GM12878 (cell line): ENCODE measurements at regions not wholly inside any gene's neighbourhood (a gene's known extent, or its start where the extent isn't known, plus 50 kb on each side); places are given as distances from the start of the nearest gene placed in this dataset.

Experiments used
- ATAC-seq: fragments of 200-7000 bp; cut with Tn5 transposase; 3 replicates; pipeline ENCODE4 v1.9.1; 2020; ENCODE audit warnings: mild to moderate bottlenecking, moderate library complexity
- BruUV-seq: library from RNA; stranded (reverse); fragments of 400-500 nt; replicated peaks from 2 replicates; lab custom pipeline; 2021; lab: Mats Ljungman, UMichigan
- CTCF ChIA-PET: fragments of 300-600 bp; sonication (Branson Sonifier 250); formaldehyde crosslinking; extraction: SDS; loops from one replicate; lab custom pipeline; 2021; ENCODE audit warnings: inconsistent platforms; lab: Yijun Ruan, JAX
- POLR2A ChIA-PET: fragments of 350-600 bp; formaldehyde crosslinking; extraction: SDS; loops from one replicate; lab custom pipeline; 2021; ENCODE audit warnings: inconsistent platforms; lab: Charles Lee
- RAD21 ChIA-PET: fragments of 300-600 bp; sonication (Branson Sonifier 250); formaldehyde crosslinking; loops from one replicate; lab custom pipeline; 2023; ENCODE audit warnings: antibody characterized with exemption; ENCODE audit not compliant: unreplicated experiment; lab: Charles Lee
- SMC1A ChIA-PET: fragments of 300-600 bp; sonication (Branson Sonifier 250); formaldehyde crosslinking; loops from one replicate; lab custom pipeline; 2023; ENCODE audit not compliant: unreplicated experiment, uncharacterized antibody; lab: Charles Lee
- DNase-seq: peaks from one replicate; pipeline ENCODE4 v3.0.0-alpha.2; 2011; ENCODE audit warnings: low read depth, low spot score
- FAIRE-seq: peaks from 3 replicates; lab custom pipeline; 2011; peaks lifted over from hg19 to GRCh38; lab: Jason Lieb, UNC
- H2AFZ ChIP-seq: 2 replicates; pipeline ENCODE4 v1.6.0; 2011; ENCODE audit warnings: low read depth, low read length, control low read depth; ENCODE audit not compliant: control insufficient read depth
- H3K27ac ChIP-seq: 2 replicates; pipeline ENCODE4 v1.5.1; 2011; ENCODE audit warnings: control low read depth; ENCODE audit not compliant: control insufficient read depth, insufficient read depth
- H3K27me3 ChIP-seq, 2 experiments: replicated peaks in 1 of 2; 2 replicates each; pipeline versions ENCODE4 v1.6.0 to v1.6.1; 2011; ENCODE audit warnings: low read length in 1 of 2; ENCODE audit not compliant: control insufficient read depth in 2 of 2, insufficient read depth in 2 of 2
- H3K36me3 ChIP-seq, 2 experiments: 2 replicates each; pipeline ENCODE4 v1.5.1; 2011; ENCODE audit warnings: low read length in 1 of 2; ENCODE audit not compliant: control insufficient read depth in 2 of 2, insufficient read depth in 2 of 2
- H3K4me1 ChIP-seq: 2 replicates; pipeline ENCODE4 v1.6.1; 2011; ENCODE audit warnings: mild to moderate bottlenecking, low read length, moderate library complexity, mixed read lengths; ENCODE audit not compliant: control insufficient read depth, insufficient read depth
- H3K4me2 ChIP-seq: 2 replicates; pipeline ENCODE4 v1.6.0; 2011; ENCODE audit warnings: control low read depth; ENCODE audit not compliant: control insufficient read depth, insufficient read depth
- H3K4me3 ChIP-seq: fragments of 200-600 bp; sonication (generic); 2 replicates; pipeline ENCODE4 v1.5.1; 2016
- H3K79me2 ChIP-seq: 2 replicates; pipeline ENCODE4 v1.6.0; 2011; ENCODE audit warnings: low read length; ENCODE audit not compliant: control insufficient read depth, insufficient read depth
- H3K9ac ChIP-seq: 2 replicates; pipeline ENCODE4 v1.8.0; 2011; ENCODE audit warnings: low read length, control low read depth, mixed read lengths; ENCODE audit not compliant: control insufficient read depth, insufficient read depth
- H3K9me3 ChIP-seq: replicated peaks from 3 replicates; pipeline ENCODE4 v1.5.1; 2011; ENCODE audit warnings: mild to moderate bottlenecking, low read length; ENCODE audit not compliant: control insufficient read depth, insufficient read depth
- H4K20me1 ChIP-seq: 2 replicates; pipeline ENCODE4 v1.6.0; 2011; ENCODE audit not compliant: control insufficient read depth, insufficient read depth
- BACH1 ChIP-seq: fragments of 450-650 bp; IDR thresholded peaks from 2 replicates; pipeline ENCODE4 v1.6.1; 2017; ENCODE audit warnings: mild to moderate bottlenecking, borderline replicate concordance
- CHD1 ChIP-seq: IDR thresholded peaks from 2 replicates; pipeline ENCODE4 v1.6.1; 2012; ENCODE audit warnings: low read depth, low read length, improper control_type of control experiment
- ESRRA ChIP-seq: IDR thresholded peaks from 2 replicates; pipeline ENCODE4 v1.6.1; 2012; ENCODE audit warnings: mild to moderate bottlenecking, low read length, improper control_type of control experiment
- MEF2B ChIP-seq: fragments of 450-650 bp; IDR thresholded peaks from 2 replicates; pipeline ENCODE4 v1.6.1; 2018; ENCODE audit warnings: mild to moderate bottlenecking, moderate library complexity; ENCODE audit not compliant: partially characterized antibody, poor library complexity, severe bottlenecking
- RFX5 ChIP-seq: IDR thresholded peaks from 2 replicates; pipeline ENCODE4 v1.6.1; 2011; ENCODE audit warnings: low read depth, low read length, improper control_type of control experiment
- RUNX3 ChIP-seq: IDR thresholded peaks from 2 replicates; pipeline ENCODE4 v1.6.1; 2012; ENCODE audit warnings: low read length, inconsistent platforms
- SP1 ChIP-seq: IDR thresholded peaks from one replicate; pipeline ENCODE4 v1.6.1; 2011; ENCODE audit warnings: low read depth, low read length
- STAT1 ChIP-seq: fragments of 450-650 bp; conservative IDR thresholded peaks from 2 replicates; pipeline ENCODE4 v1.6.1; 2014; ENCODE audit warnings: antibody characterized with exemption, mild to moderate bottlenecking
- TBL1XR1 ChIP-seq: IDR thresholded peaks from 2 replicates; pipeline ENCODE4 v1.6.1; 2012; ENCODE audit warnings: low read depth, low read length, improper control_type of control experiment
- WGBS: methylation state at CpG from one replicate; pipeline ENCODE4 v1.1.6; 2016; ENCODE audit warnings: low lambda C conversion rate; ENCODE audit not compliant: insufficient replicate concordance, insufficient coverage; ENCODE audit errors: missing lambda C conversion rate; 5-methylcytosine and 5-hydroxymethylcytosine counted together
- in situ Hi-C: fragments of 300-500 bp; cut with MboI; formaldehyde crosslinking; loops from 9 replicates; pipeline ENCODE4 v1.14.3; 2018; ENCODE audit warnings: mixed read lengths
- intact Hi-C: fragments of 100-400 bp; cut with micrococcal nuclease; formaldehyde crosslinking; loops from one replicate; pipeline ENCODE4 v1.14.2; 2022; ENCODE audit not compliant: unreplicated experiment
- TF ChIP-seq, protein P1 (sequence below): fragments of 450-650 bp; IDR thresholded peaks from 2 replicates; pipeline ENCODE4 v1.6.1; 2017; ENCODE audit warnings: mild to moderate bottlenecking, moderate library complexity
- TF ChIP-seq, protein P2 (sequence below): IDR thresholded peaks from 2 replicates; pipeline ENCODE4 v1.6.1; 2011; ENCODE audit warnings: mild to moderate bottlenecking, low read depth, low read length, moderate library complexity; ENCODE audit not compliant: insufficient replicate concordance
- TF ChIP-seq, protein P3 (sequence below): fragments of 450-650 bp; IDR thresholded peaks from 2 replicates; pipeline ENCODE4 v1.6.1; 2016; ENCODE audit warnings: mild to moderate bottlenecking
- TF ChIP-seq, protein P4 (sequence below): fragments of 450-650 bp; IDR thresholded peaks from 2 replicates; pipeline ENCODE4 v1.6.1; 2016; ENCODE audit warnings: mild to moderate bottlenecking, moderate library complexity, borderline replicate concordance
- TF ChIP-seq, protein P5 (sequence below): IDR thresholded peaks from 2 replicates; pipeline ENCODE4 v1.6.1; 2011; ENCODE audit warnings: low read depth, mild to moderate bottlenecking, low read length, moderate library complexity, borderline replicate concordance; ENCODE audit errors: extremely low read depth

DNA sequence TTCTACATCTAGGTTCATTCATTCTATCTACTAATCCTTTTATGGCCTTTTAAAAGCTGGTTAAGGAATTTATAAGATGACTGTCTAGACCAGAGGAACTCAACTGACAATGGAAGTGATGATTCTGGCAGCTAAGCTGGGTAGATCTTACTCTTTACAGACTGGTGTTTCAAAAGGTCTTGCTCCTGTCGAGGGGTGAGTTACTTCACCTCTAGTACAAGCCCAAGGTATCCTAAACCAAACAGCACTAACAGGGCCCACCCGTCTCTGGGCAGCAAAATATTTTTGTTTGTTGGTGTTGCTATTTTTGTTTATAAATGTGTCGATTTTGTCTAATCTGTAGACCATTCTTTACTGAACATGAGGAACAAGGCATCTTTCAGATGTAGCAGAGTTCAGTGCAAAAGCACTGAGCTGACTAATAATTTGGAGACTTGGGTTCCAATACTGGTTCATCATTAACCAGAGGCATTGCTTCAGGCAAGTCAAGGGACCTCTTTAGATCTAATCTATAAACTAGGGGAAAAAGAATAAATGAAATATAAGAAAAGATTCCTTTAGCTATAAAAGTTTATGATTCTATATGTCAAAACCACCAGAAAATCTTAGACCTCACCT lies 90.3 kb upstream of the FRG1 start:
- POLR2A ChIA-PET, result no interaction called here
- Histone ChIP-seq H3K4me2 (no peak overlapping the region), H4K20me1 (no peaks in the 10 kb centered on the region), H3K4me1 (no peaks in the 10 kb centered on the region), H3K27ac (no peak overlapping the region)
- SMC1A ChIA-PET, result no interaction called here
- RAD21 ChIA-PET, result no interaction called here
- no peak for ATAC-seq
- no peak for TF ChIP-seq STAT1
- TF ChIP-seq ESRRA, result no peak
- TF ChIP-seq, protein P1, sequence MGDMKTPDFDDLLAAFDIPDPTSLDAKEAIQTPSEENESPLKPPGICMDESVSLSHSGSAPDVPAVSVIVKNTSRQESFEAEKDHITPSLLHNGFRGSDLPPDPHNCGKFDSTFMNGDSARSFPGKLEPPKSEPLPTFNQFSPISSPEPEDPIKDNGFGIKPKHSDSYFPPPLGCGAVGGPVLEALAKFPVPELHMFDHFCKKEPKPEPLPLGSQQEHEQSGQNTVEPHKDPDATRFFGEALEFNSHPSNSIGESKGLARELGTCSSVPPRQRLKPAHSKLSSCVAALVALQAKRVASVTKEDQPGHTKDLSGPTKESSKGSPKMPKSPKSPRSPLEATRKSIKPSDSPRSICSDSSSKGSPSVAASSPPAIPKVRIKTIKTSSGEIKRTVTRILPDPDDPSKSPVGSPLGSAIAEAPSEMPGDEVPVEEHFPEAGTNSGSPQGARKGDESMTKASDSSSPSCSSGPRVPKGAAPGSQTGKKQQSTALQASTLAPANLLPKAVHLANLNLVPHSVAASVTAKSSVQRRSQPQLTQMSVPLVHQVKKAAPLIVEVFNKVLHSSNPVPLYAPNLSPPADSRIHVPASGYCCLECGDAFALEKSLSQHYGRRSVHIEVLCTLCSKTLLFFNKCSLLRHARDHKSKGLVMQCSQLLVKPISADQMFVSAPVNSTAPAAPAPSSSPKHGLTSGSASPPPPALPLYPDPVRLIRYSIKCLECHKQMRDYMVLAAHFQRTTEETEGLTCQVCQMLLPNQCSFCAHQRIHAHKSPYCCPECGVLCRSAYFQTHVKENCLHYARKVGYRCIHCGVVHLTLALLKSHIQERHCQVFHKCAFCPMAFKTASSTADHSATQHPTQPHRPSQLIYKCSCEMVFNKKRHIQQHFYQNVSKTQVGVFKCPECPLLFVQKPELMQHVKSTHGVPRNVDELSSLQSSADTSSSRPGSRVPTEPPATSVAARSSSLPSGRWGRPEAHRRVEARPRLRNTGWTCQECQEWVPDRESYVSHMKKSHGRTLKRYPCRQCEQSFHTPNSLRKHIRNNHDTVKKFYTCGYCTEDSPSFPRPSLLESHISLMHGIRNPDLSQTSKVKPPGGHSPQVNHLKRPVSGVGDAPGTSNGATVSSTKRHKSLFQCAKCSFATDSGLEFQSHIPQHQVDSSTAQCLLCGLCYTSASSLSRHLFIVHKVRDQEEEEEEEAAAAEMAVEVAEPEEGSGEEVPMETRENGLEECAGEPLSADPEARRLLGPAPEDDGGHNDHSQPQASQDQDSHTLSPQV, result no peak
- TF ChIP-seq, protein P2, sequence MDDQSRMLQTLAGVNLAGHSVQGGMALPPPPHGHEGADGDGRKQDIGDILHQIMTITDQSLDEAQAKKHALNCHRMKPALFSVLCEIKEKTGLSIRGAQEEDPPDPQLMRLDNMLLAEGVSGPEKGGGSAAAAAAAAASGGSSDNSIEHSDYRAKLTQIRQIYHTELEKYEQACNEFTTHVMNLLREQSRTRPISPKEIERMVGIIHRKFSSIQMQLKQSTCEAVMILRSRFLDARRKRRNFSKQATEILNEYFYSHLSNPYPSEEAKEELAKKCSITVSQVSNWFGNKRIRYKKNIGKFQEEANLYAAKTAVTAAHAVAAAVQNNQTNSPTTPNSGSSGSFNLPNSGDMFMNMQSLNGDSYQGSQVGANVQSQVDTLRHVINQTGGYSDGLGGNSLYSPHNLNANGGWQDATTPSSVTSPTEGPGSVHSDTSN, result no peak
- TF ChIP-seq, protein P3, sequence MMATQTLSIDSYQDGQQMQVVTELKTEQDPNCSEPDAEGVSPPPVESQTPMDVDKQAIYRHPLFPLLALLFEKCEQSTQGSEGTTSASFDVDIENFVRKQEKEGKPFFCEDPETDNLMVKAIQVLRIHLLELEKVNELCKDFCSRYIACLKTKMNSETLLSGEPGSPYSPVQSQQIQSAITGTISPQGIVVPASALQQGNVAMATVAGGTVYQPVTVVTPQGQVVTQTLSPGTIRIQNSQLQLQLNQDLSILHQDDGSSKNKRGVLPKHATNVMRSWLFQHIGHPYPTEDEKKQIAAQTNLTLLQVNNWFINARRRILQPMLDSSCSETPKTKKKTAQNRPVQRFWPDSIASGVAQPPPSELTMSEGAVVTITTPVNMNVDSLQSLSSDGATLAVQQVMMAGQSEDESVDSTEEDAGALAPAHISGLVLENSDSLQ, result no peak
- no peak for TF ChIP-seq MEF2B
- TF ChIP-seq CHD1, result no peak
- no peak for TF ChIP-seq RUNX3
- TF ChIP-seq BACH1, result no peak
- TF ChIP-seq, protein P4, sequence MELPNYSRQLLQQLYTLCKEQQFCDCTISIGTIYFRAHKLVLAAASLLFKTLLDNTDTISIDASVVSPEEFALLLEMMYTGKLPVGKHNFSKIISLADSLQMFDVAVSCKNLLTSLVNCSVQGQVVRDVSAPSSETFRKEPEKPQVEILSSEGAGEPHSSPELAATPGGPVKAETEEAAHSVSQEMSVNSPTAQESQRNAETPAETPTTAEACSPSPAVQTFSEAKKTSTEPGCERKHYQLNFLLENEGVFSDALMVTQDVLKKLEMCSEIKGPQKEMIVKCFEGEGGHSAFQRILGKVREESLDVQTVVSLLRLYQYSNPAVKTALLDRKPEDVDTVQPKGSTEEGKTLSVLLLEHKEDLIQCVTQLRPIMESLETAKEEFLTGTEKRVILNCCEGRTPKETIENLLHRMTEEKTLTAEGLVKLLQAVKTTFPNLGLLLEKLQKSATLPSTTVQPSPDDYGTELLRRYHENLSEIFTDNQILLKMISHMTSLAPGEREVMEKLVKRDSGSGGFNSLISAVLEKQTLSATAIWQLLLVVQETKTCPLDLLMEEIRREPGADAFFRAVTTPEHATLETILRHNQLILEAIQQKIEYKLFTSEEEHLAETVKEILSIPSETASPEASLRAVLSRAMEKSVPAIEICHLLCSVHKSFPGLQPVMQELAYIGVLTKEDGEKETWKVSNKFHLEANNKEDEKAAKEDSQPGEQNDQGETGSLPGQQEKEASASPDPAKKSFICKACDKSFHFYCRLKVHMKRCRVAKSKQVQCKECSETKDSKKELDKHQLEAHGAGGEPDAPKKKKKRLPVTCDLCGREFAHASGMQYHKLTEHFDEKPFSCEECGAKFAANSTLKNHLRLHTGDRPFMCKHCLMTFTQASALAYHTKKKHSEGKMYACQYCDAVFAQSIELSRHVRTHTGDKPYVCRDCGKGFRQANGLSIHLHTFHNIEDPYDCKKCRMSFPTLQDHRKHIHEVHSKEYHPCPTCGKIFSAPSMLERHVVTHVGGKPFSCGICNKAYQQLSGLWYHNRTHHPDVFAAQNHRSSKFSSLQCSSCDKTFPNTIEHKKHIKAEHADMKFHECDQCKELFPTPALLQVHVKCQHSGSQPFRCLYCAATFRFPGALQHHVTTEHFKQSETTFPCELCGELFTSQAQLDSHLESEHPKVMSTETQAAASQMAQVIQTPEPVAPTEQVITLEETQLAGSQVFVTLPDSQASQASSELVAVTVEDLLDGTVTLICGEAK, result no peak
- TF ChIP-seq, protein P5, sequence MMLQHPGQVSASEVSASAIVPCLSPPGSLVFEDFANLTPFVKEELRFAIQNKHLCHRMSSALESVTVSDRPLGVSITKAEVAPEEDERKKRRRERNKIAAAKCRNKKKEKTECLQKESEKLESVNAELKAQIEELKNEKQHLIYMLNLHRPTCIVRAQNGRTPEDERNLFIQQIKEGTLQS, result no peak
- TF ChIP-seq SP1, result no peak
- no peak for TF ChIP-seq RFX5
- no peak for TF ChIP-seq TBL1XR1
- TF ChIP-seq, all 136 proteins: peak for 0
- intact Hi-C loops (no loop called here), in situ Hi-C loops (no loop called here)
- H3K36me3 ChIP-seq, result no peaks in the 10 kb centered on the region
- H3K9ac ChIP-seq, result no peak overlapping the region
- 2% methylated on average over 3 of the region's 3 CpGs for WGBS
- no peak for DNase-seq
- H2AFZ ChIP-seq, result no peak overlapping the region
- BruUV-seq, result no TSS peak
- peaks cover 2% of the 10 kb centered on the region; the same call in 2 of the 3 replicates for H3K9me3 ChIP-seq
- FAIRE-seq, result no peak
- no peaks in the 10 kb centered on the region for H3K79me2 ChIP-seq
- CTCF ChIA-PET, result no interaction called here
- no peaks in the 10 kb centered on the region for H3K27me3 ChIP-seq
- H3K4me3 ChIP-seq, result no peak overlapping the region
